Lung (tissue), 11 donors: ENCODE measurements at regions not wholly inside any gene's neighbourhood (a gene's known extent, or its start where the extent isn't known, plus 50 kb on each side); places are given as distances from the start of the nearest gene placed in this dataset.

Experiments used
- ATAC-seq: fragments of 200-7000 bp; cut with Tn5 transposase; one replicate; pipeline ENCODE4 v1.9.1; 2020; ENCODE audit warnings: moderate number of reproducible peaks; ENCODE audit not compliant: insufficient read depth, low FRiP score
- DNase-seq, 3 donors: peaks; one replicate each; pipeline ENCODE4 v3.0.0-alpha.2; 2013 to 2017
- H3K27ac ChIP-seq, 2 donors: one replicate each; pipeline ENCODE4 v1.5.1; 2013; ENCODE audit warnings: mild to moderate bottlenecking in 2 of 2, moderate library complexity in 2 of 2, control low read depth in 1 of 2, inconsistent platforms in 1 of 2, low read depth in 1 of 2, low read length in 1 of 2
- H3K27me3 ChIP-seq, 3 donors: one replicate each; pipeline ENCODE4 v1.5.1; 2013; ENCODE audit warnings: low read length in 2 of 3; ENCODE audit not compliant: control insufficient read depth in 3 of 3, insufficient read depth in 3 of 3
- H3K36me3 ChIP-seq, 4 donors: one replicate each; pipeline ENCODE4 v1.5.1; 2013; ENCODE audit warnings: low read length in 4 of 4, mild to moderate bottlenecking in 1 of 4, moderate library complexity in 1 of 4; ENCODE audit not compliant: control insufficient read depth in 4 of 4, insufficient read depth in 4 of 4
- H3K4me1 ChIP-seq, 5 donors: one replicate each; pipeline ENCODE4 v1.5.1; 2013; ENCODE audit warnings: low read length in 5 of 5, mild to moderate bottlenecking in 2 of 5, moderate library complexity in 1 of 5; ENCODE audit not compliant: control insufficient read depth in 5 of 5, insufficient read depth in 5 of 5
- H3K4me3 ChIP-seq: one replicate; pipeline ENCODE4 v1.5.1; 2013; ENCODE audit warnings: mild to moderate bottlenecking, control low read depth, moderate library complexity
- H3K9ac ChIP-seq, 2 donors: one replicate each; pipeline ENCODE4 v1.5.1; 2013; ENCODE audit warnings: low read length in 2 of 2, control low read depth in 1 of 2; ENCODE audit not compliant: insufficient read depth in 1 of 2
- H3K9me3 ChIP-seq, 4 donors: one replicate each; pipeline ENCODE4 v1.5.1; 2013; ENCODE audit warnings: low read length in 3 of 4, mild to moderate bottlenecking in 1 of 4, moderate library complexity in 1 of 4; ENCODE audit not compliant: control insufficient read depth in 4 of 4, insufficient read depth in 3 of 4
- WGBS, 2 donors: extraction: QIAGEN DNeasy Blood & Tissue Kit; methylation state at CpG; one replicate each; pipeline ENCODE4 v1.1.7; 2013; 5-methylcytosine and 5-hydroxymethylcytosine counted together
- TF ChIP-seq, protein P1 (sequence below): IDR thresholded peaks from 2 replicates; pipeline ENCODE4 v1.5.1; 2012; ENCODE audit warnings: mild to moderate bottlenecking; ENCODE audit errors: control extremely low read depth, extremely low read depth
- donor health status: control.
- donor health status: control.
- donor health status: Bipolar disorder and iron deficiency.
- donor health status: healthy.
- donor health status: DM: yes; HTN: yes; CAD: no.

DNA sequence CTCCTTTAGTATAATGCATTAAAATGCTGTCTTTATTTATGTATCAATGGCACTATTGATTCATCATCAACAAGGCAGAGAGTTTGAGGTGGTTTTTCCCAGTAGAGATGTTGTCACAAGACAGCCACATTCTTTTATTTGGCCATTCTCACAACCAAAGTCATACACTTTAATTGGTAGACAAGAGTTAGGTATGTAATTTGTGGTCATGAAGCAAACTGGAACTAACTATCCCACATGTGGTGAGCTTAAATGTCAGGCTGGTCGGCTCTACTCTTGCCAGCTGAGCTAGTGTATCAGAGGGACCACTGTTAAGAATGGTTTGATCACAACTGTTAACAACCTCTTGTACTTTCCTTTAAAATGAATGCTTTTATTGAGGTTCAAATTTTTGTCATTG is 714.6 kb downstream of the CD109 start:
- 85 to 90% methylated on average over 1 of the region's 1 CpG for WGBS, 2 donors
- H3K9me3 ChIP-seq, result no peaks in the 10 kb centered on the region
- TF ChIP-seq, protein P1, sequence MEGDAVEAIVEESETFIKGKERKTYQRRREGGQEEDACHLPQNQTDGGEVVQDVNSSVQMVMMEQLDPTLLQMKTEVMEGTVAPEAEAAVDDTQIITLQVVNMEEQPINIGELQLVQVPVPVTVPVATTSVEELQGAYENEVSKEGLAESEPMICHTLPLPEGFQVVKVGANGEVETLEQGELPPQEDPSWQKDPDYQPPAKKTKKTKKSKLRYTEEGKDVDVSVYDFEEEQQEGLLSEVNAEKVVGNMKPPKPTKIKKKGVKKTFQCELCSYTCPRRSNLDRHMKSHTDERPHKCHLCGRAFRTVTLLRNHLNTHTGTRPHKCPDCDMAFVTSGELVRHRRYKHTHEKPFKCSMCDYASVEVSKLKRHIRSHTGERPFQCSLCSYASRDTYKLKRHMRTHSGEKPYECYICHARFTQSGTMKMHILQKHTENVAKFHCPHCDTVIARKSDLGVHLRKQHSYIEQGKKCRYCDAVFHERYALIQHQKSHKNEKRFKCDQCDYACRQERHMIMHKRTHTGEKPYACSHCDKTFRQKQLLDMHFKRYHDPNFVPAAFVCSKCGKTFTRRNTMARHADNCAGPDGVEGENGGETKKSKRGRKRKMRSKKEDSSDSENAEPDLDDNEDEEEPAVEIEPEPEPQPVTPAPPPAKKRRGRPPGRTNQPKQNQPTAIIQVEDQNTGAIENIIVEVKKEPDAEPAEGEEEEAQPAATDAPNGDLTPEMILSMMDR, result no peak
- no peak for ATAC-seq
- H3K9ac ChIP-seq, result no peak overlapping the region
- no peak overlapping the region for H3K4me3 ChIP-seq
- H3K27me3 ChIP-seq, result peaks cover 0 to 2% (median 0%) of the 10 kb centered on the region in 3 donors
- no peaks in the 10 kb centered on the region for H3K36me3 ChIP-seq
- H3K4me1 ChIP-seq, result no peaks in the 10 kb centered on the region
- no peak for DNase-seq
- H3K27ac ChIP-seq, result no peak overlapping the region

DNA sequence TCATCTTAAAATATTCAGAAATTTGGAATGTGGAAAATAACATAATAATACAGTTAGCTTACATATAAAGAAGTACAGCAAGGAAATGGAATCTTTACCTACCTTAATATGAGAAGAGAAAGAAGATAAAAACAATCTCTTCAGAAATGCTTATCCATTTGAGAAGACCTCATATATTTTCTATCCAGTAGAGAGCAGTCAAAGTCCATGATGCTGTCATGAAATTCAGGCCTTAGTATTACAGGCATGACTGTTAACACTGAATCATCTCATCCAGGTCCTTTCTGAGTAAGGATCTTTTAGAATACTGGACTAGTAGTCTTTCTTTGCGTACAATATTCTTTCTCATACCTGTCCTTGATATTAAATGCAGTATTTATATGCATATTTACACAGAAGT is 713.4 kb downstream of the CD109 start:
- DNase-seq (peak in 2 of 3 donors; percentile 55 to 58), ATAC-seq (peak; percentile 34)
- no peak overlapping the region for H3K27ac ChIP-seq
- no peaks in the 10 kb centered on the region for H3K36me3 ChIP-seq
- no peak overlapping the region for H3K4me3 ChIP-seq
- 0% methylated on average over 1 of the region's 1 CpG for WGBS, 2 donors
- no peaks in the 10 kb centered on the region for H3K4me1 ChIP-seq
- H3K9me3 ChIP-seq, result no peaks in the 10 kb centered on the region
- H3K27me3 ChIP-seq, result peaks cover 0 to 2% (median 0%) of the 10 kb centered on the region in 3 donors
- TF ChIP-seq, protein P1, result no peak
- no peak overlapping the region for H3K9ac ChIP-seq

DNA sequence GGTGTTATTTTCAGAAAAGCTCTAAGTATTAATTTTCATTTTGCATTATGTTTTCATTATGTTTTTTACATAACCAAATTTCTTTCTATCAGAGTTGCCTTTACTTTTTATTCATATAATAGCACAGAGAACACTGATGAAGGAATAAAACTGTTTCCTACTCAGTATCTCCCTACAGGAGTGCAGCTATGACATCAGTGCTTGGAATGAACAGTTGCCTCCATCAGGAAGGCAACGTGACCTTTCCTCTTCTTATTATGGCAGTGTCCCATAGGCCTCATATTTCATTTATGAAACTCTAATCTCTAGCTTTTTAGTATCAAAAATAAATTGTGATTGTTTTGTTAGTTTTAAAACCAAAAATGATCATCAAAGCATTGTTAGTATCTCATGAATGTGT is 712.8 kb downstream of the CD109 start:
- H3K9ac ChIP-seq, result no peak overlapping the region
- ATAC-seq (no peak), DNase-seq (no peak)
- TF ChIP-seq, protein P1, result no peak
- H3K4me1 ChIP-seq, result no peaks in the 10 kb centered on the region
- WGBS, 2 donors, result 70% methylated on average over 1 of the region's 1 CpG
- H3K27me3 ChIP-seq, result peaks cover 0 to 2% (median 0%) of the 10 kb centered on the region in 3 donors
- H3K4me3 ChIP-seq, result no peak overlapping the region
- H3K36me3 ChIP-seq, result no peaks in the 10 kb centered on the region
- no peak overlapping the region for H3K27ac ChIP-seq
- no peaks in the 10 kb centered on the region for H3K9me3 ChIP-seq

DNA sequence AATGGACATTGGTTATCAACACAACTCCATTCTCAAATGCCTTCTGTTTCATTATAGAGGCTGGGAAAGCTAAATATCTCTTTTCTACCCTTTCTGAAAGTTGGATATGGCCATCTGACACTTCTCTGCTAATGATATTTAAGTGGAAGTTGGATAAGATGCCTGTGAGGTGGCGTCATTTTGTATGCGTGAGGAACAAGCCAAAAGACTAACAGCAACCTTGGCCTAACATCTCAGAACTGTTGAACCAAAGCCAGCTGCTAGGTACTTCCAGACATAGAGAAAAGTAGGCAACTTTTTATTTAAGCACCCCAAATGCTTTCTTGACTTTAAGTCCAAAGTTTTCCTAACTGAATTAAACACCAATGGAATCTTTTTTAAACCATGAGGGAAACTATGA is 708.4 kb downstream of the CD109 start:
- TF ChIP-seq, protein P1, result no peak
- H3K36me3 ChIP-seq, result no peaks in the 10 kb centered on the region
- ATAC-seq (no peak), DNase-seq (no peak)
- no peaks in the 10 kb centered on the region for H3K4me1 ChIP-seq
- no peak overlapping the region for H3K9ac ChIP-seq
- H3K4me3 ChIP-seq, result no peak overlapping the region
- 82 to 83% methylated on average over 2 of the region's 2 CpGs for WGBS, 2 donors
- H3K27ac ChIP-seq, result no peak overlapping the region
- peaks cover 0 to 2% (median 0%) of the 10 kb centered on the region in 3 donors for H3K27me3 ChIP-seq
- H3K9me3 ChIP-seq, result no peaks in the 10 kb centered on the region
